CD4-positive, CD25-positive, alpha-beta regulatory T cell (primary cell): ENCODE measurements at regions not wholly inside any gene's neighbourhood (a gene's known extent, or its start where the extent isn't known, plus 50 kb on each side); places are given as distances from the start of the nearest gene placed in this dataset.

Experiments used
- ATAC-seq, 2 donors: fragments of 150-1000 bp; cut with Tn5 transposase; one replicate each; pipeline ENCODE4 v1.10.0; 2021; ENCODE audit warnings: low read depth in 2 of 2, moderate number of reproducible peaks in 2 of 2, moderate library complexity in 1 of 2
- DNase-seq, 3 donors: peaks; one replicate each; pipeline versions ENCODE4 v3.0.0 to v3.0.0-alpha.2; 2012 to 2022; ENCODE audit warnings: mixed read lengths in 1 of 3
- H3K27ac ChIP-seq: one replicate; pipeline ENCODE4 v1.7.0; 2013; ENCODE audit warnings: mild to moderate bottlenecking, low read length; ENCODE audit not compliant: insufficient read depth, poor library complexity, severe bottlenecking
- H3K27me3 ChIP-seq: one replicate; pipeline ENCODE4 v1.7.0; 2013; ENCODE audit warnings: low read length; ENCODE audit not compliant: control insufficient read depth, insufficient read depth
- H3K36me3 ChIP-seq: one replicate; pipeline ENCODE4 v1.7.0; 2013; ENCODE audit warnings: mild to moderate bottlenecking, low read length, moderate library complexity; ENCODE audit not compliant: control insufficient read depth, insufficient read depth
- H3K4me1 ChIP-seq: 2 replicates; pipeline ENCODE4 v1.7.0; 2013; ENCODE audit warnings: mild to moderate bottlenecking, low read length; ENCODE audit not compliant: insufficient read depth, control insufficient read depth, poor library complexity, severe bottlenecking
- H3K4me3 ChIP-seq: one replicate; pipeline ENCODE4 v1.7.0; 2013; ENCODE audit warnings: low read depth, mild to moderate bottlenecking, low read length, moderate library complexity
- H3K9me3 ChIP-seq, 2 experiments: 1 replicate in 1 of 2; 2 replicates in 1 of 2; pipeline ENCODE4 v1.7.0; 2013; ENCODE audit warnings: low read length in 2 of 2, mild to moderate bottlenecking in 1 of 2, moderate library complexity in 1 of 2; ENCODE audit not compliant: control insufficient read depth in 2 of 2
- H3K27ac Mint-ChIP-seq, 3 donors: one replicate each; pipeline ENCODE4 v1.8.0; 2020 to 2022; ENCODE audit warnings: mild to moderate bottlenecking in 3 of 3, mixed read lengths in 3 of 3, moderate library complexity in 2 of 3
- H3K27me3 Mint-ChIP-seq: one replicate; pipeline ENCODE4 v1.8.0; 2022; ENCODE audit warnings: mild to moderate bottlenecking, mixed read lengths
- H3K36me3 Mint-ChIP-seq: one replicate; pipeline ENCODE4 v1.8.0; 2020; ENCODE audit warnings: mixed read lengths
- H3K4me1 Mint-ChIP-seq, 4 donors: one replicate each; pipeline ENCODE4 v1.8.0; 2020 to 2022; ENCODE audit warnings: mixed read lengths in 4 of 4, mild to moderate bottlenecking in 1 of 4
- H3K4me3 Mint-ChIP-seq, 4 donors: one replicate each; pipeline ENCODE4 v1.8.0; 2020 to 2022; ENCODE audit warnings: mild to moderate bottlenecking in 4 of 4, mixed read lengths in 4 of 4, moderate library complexity in 3 of 4
- H3K9me3 Mint-ChIP-seq, 7 donors: one replicate each; pipeline ENCODE4 v1.8.0; 2020 to 2022; ENCODE audit warnings: mixed read lengths in 7 of 7, mild to moderate bottlenecking in 3 of 7, moderate library complexity in 2 of 7

DNA sequence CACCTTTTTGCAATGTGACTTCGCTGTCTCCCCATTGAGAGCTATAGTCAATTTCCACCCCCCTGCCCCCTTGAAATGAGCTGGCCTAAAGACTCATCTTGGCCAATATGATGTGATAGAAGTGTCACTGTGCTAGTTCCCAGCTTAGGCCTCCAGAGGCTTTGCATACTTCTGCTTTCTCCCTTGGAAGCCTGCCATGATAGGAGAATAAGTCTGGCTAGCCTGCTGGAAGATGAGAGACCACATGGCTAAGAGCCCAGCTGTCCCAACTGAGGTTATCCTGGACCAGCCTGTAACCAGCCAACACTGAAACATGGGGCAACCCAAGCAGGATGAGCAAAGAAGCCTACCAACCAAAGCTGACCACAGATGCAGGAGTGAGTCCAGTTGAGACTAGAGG is 196.9 kb downstream of the GRIN2B start:
- Mint-ChIP-seq H3K27me3 (no peaks in the 10 kb centered on the region), H3K4me1 (no peaks in the 10 kb centered on the region), H3K4me3 (no peak overlapping the region), H3K36me3 (no peaks in the 10 kb centered on the region), H3K27ac (no peak overlapping the region), H3K9me3 (peaks cover 0 to 3% (median 0%) of the 10 kb centered on the region in 7 donors)
- H3K27ac ChIP-seq = no peak overlapping the region
- no peaks in the 10 kb centered on the region for H3K36me3 ChIP-seq
- ATAC-seq (no peak), DNase-seq (no peak)
- H3K4me1 ChIP-seq = no peaks in the 10 kb centered on the region
- H3K27me3 ChIP-seq = no peaks in the 10 kb centered on the region
- H3K9me3 ChIP-seq = no peaks in the 10 kb centered on the region
- no peak overlapping the region for H3K4me3 ChIP-seq

DNA sequence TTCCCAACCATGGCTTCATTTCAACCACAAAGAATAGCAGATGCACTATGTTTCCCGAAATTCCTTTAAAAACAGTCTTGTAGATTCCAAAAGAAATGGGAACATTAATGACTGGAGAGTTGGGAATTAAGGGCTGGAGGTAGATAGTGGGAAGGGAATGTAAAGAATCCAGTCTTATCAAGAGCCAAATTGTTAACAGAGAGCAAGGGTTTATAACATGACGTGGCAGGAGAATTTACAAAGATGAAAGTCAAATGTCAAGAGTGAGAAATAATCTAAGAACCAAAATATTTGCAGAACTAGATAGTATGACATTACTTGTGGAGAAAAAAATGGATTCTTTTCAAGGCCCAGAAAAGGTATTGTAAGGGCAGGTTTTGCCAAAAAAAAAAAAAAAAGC is 200.9 kb downstream of the GRIN2B start:
- Histone ChIP-seq H3K36me3 (no peaks in the 10 kb centered on the region), H3K4me1 (no peaks in the 10 kb centered on the region), H3K9me3 (no peaks in the 10 kb centered on the region), H3K27me3 (no peaks in the 10 kb centered on the region), H3K27ac (no peak overlapping the region), H3K4me3 (no peak overlapping the region)
- ATAC-seq = no peak
- H3K4me3 Mint-ChIP-seq = no peak overlapping the region
- H3K9me3 Mint-ChIP-seq = peaks cover 0 to 4% (median 0%) of the 10 kb centered on the region in 7 donors
- H3K27me3 Mint-ChIP-seq = peaks cover 4% of the 10 kb centered on the region
- H3K4me1 Mint-ChIP-seq = no peaks in the 10 kb centered on the region
- DNase-seq = no peak
- H3K27ac Mint-ChIP-seq = no peak overlapping the region
- H3K36me3 Mint-ChIP-seq = no peaks in the 10 kb centered on the region

DNA sequence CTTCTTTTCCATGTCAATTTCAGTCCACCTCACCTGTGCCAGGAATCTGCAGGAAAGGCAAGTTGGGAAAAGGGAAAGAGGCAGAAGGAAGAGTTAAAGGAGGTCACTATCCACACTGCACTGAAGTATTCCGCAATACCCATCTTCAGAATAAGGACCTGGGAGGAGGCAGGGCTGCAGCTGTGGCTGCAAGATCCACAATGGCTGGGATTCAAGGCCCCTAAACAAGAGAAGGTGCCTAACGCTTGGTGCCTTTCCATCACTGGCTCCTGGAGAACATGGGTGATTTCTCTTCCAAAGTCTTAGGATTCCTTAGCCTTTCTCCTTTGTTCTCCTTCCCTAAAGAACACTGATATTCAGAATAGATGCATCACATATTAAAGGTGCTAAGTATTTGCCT is 204.0 kb downstream of the GRIN2B start:
- Histone ChIP-seq H3K9me3 (no peaks in the 10 kb centered on the region), H3K27me3 (no peaks in the 10 kb centered on the region), H3K4me3 (no peak overlapping the region), H3K4me1 (no peaks in the 10 kb centered on the region), H3K36me3 (no peaks in the 10 kb centered on the region), H3K27ac (no peak overlapping the region)
- H3K4me3 Mint-ChIP-seq = no peak overlapping the region
- H3K4me1 Mint-ChIP-seq = no peaks in the 10 kb centered on the region
- peaks cover 4% of the 10 kb centered on the region for H3K27me3 Mint-ChIP-seq
- no peak for DNase-seq
- H3K36me3 Mint-ChIP-seq = no peaks in the 10 kb centered on the region
- no peak for ATAC-seq
- no peak overlapping the region for H3K27ac Mint-ChIP-seq
- peaks cover 0 to 5% (median 0%) of the 10 kb centered on the region in 7 donors for H3K9me3 Mint-ChIP-seq

DNA sequence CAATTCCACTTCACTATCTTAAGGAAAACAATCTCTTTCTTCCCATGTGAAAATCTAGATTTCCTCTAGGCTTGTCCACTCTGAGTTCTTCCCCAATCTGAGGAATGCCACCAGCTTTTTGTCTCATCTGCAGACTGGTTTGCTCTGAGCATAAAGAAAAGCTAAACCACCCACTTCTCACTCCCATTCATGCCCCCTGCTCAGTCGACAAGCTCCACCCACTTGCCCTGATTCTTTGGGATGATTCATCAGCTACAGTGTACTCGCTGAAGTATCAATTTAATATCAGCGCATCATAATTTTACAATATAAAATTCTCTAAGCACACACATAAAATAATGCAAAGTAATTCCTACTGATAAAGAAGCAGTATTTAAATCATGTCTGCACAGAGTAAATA is 209.1 kb downstream of the GRIN2B start:
- Histone ChIP-seq H3K4me1 (no peaks in the 10 kb centered on the region), H3K4me3 (no peak overlapping the region), H3K9me3 (no peaks in the 10 kb centered on the region), H3K36me3 (no peaks in the 10 kb centered on the region), H3K27me3 (no peaks in the 10 kb centered on the region), H3K27ac (no peak overlapping the region)
- H3K36me3 Mint-ChIP-seq = no peaks in the 10 kb centered on the region
- ATAC-seq (no peak), DNase-seq (no peak)
- no peak overlapping the region for H3K27ac Mint-ChIP-seq
- H3K27me3 Mint-ChIP-seq = peaks cover 8% of the 10 kb centered on the region
- peaks cover 0 to 5% (median 0%) of the 10 kb centered on the region in 7 donors for H3K9me3 Mint-ChIP-seq
- no peak overlapping the region for H3K4me3 Mint-ChIP-seq
- H3K4me1 Mint-ChIP-seq = no peaks in the 10 kb centered on the region

DNA sequence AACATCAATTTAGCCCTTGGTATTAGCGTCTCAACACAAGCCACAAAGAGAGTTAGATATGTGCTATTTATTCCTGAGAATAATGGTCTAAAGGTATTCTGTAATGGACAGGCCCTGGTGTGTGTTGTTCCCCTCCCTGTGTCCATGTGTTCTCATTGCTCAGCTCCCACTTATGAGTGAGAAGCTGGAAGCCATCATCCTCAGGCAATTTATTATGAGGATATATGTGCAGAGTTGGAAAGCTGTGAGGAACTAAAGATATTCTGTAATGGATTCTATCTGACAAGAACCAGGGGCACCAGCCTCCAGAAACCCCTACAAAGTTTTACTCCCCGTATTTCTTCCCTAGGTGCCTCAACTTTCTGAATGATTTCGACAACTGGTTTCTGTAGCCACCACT is 210.8 kb downstream of the GRIN2B start:
- H3K9me3 ChIP-seq = no peaks in the 10 kb centered on the region
- H3K4me1 Mint-ChIP-seq = no peaks in the 10 kb centered on the region

DNA sequence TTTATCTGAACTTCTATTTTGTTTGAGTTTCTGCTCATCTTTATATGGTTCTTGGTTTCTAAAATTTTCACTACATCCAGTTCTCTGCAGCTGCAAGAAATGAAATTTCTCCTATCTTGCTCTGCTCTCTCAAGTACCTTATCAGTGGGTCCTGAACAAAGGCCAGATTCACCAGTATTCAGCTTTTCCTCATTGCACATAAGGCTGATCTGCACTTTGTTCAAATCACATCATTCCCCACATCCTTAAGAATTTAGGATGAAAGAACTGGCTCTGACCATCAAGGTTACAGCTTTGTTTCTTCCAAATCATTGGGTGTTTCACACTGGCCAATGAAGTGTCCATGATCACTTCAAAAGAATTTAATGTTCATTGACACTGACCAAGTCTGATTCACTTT is 211.4 kb downstream of the GRIN2B start:
- H3K4me3 Mint-ChIP-seq = no peak overlapping the region
- no peaks in the 10 kb centered on the region for H3K4me1 ChIP-seq
- no peak for DNase-seq
- no peaks in the 10 kb centered on the region for H3K4me1 Mint-ChIP-seq
- no peaks in the 10 kb centered on the region for H3K36me3 Mint-ChIP-seq
- H3K4me3 ChIP-seq = no peak overlapping the region
- no peaks in the 10 kb centered on the region for H3K36me3 ChIP-seq
- H3K27ac Mint-ChIP-seq = no peak overlapping the region
- no peaks in the 10 kb centered on the region for H3K27me3 ChIP-seq
- peaks cover 4% of the 10 kb centered on the region for H3K27me3 Mint-ChIP-seq
- no peak for ATAC-seq
- H3K9me3 ChIP-seq = no peaks in the 10 kb centered on the region
- peaks cover 0 to 5% (median 0%) of the 10 kb centered on the region in 7 donors for H3K9me3 Mint-ChIP-seq
- no peak overlapping the region for H3K27ac ChIP-seq

More for the DNA sequence above, 210.8 kb downstream of the GRIN2B start:
- DNase-seq = no peak
- no peak overlapping the region for H3K4me3 ChIP-seq
- Mint-ChIP-seq H3K9me3 (peaks cover 0 to 5% (median 0%) of the 10 kb centered on the region in 7 donors), H3K27me3 (peaks cover 4% of the 10 kb centered on the region), H3K36me3 (no peaks in the 10 kb centered on the region), H3K4me3 (no peak overlapping the region), H3K27ac (no peak overlapping the region)
- H3K4me1 ChIP-seq = no peaks in the 10 kb centered on the region
- no peak for ATAC-seq
- no peak overlapping the region for H3K27ac ChIP-seq
- H3K27me3 ChIP-seq = no peaks in the 10 kb centered on the region
- no peaks in the 10 kb centered on the region for H3K36me3 ChIP-seq

DNA sequence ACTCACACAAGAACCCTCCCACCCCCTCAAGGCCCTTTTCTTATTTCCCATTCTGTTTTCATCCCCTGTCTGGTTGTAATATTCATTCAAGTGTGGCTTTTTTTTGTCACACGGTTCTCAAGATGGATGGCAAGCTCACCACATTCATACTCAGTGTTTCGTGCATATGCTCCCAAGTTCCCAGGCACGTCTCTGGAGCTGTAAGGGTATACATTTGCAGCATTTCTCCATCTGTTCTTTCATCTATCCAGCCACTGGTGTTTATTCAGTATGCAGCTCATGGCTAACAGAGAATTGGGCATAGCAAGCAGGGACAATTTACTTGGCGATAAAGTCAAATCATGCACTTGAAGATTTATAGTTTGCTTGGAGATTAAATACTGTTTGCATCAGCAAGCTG is 212.1 kb downstream of the GRIN2B start:
- no peaks in the 10 kb centered on the region for H3K36me3 ChIP-seq
- H3K27me3 ChIP-seq = no peaks in the 10 kb centered on the region
- Mint-ChIP-seq H3K4me3 (no peak overlapping the region), H3K9me3 (peaks cover 0 to 3% (median 1%) of the 10 kb centered on the region in 7 donors), H3K27me3 (peaks cover 4% of the 10 kb centered on the region), H3K27ac (no peak overlapping the region), H3K4me1 (no peaks in the 10 kb centered on the region), H3K36me3 (no peaks in the 10 kb centered on the region)
- H3K4me1 ChIP-seq = no peaks in the 10 kb centered on the region
- no peak overlapping the region for H3K4me3 ChIP-seq
- H3K27ac ChIP-seq = no peak overlapping the region
- no peaks in the 10 kb centered on the region for H3K9me3 ChIP-seq
- no peak for ATAC-seq
- no peak for DNase-seq

DNA sequence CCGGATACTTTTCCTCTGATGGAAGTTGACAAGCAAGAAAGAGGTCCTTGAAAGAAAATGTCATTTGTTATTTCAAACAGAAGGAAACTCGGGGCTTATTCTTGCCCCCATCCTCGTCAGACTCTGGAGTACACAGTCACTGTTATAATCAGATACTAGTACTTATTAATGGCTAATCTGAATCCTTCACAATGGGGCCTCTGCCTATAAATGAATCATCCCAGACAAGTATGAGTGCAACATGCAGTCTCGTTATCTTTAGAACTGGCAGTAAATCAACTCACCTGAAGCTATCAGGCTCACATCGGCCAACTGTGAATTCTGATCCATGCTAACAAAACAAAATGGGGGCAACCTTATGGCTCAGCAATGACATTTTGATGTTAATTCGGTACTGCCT is 216.7 kb downstream of the GRIN2B start:
- no peak overlapping the region for H3K4me3 ChIP-seq
- H3K36me3 ChIP-seq = no peaks in the 10 kb centered on the region
- no peak for DNase-seq
- H3K27me3 ChIP-seq = no peaks in the 10 kb centered on the region
- H3K4me3 Mint-ChIP-seq = no peak overlapping the region
- H3K4me1 Mint-ChIP-seq = no peaks in the 10 kb centered on the region
- H3K27ac ChIP-seq = no peak overlapping the region
- H3K9me3 Mint-ChIP-seq = peaks cover 0 to 3% (median 0%) of the 10 kb centered on the region in 7 donors
- ATAC-seq = no peak
- no peaks in the 10 kb centered on the region for H3K9me3 ChIP-seq
- peaks cover 4% of the 10 kb centered on the region for H3K27me3 Mint-ChIP-seq
- H3K4me1 ChIP-seq = no peaks in the 10 kb centered on the region
- H3K27ac Mint-ChIP-seq = no peak overlapping the region
- no peaks in the 10 kb centered on the region for H3K36me3 Mint-ChIP-seq
